Liver (tissue), 3 donors: ENCODE measurements at regions not wholly inside any gene's neighbourhood (a gene's known extent, or its start where the extent isn't known, plus 50 kb on each side); places are given as distances from the start of the nearest gene placed in this dataset.

Experiments
- CTCF ChIP-seq: fragments of 150-350 bp; IDR thresholded peaks from 2 replicates; pipeline ENCODE4 v1.5.1; 2017; ENCODE audit warnings: improper control_type of control experiment, low read depth, low read length; ENCODE audit not compliant: missing input control
- FOXA2 ChIP-seq: IDR thresholded peaks from 2 replicates; pipeline ENCODE4 v1.6.1; 2016; ENCODE audit warnings: antibody characterized with exemption
- HNF4A ChIP-seq, 2 donors: conservative IDR thresholded peaks; 2 replicates each; pipeline ENCODE4 v1.6.1; 2016; ENCODE audit warnings: antibody characterized with exemption in 2 of 2, mild to moderate bottlenecking in 2 of 2
- NR2F2 ChIP-seq: IDR thresholded peaks from 2 replicates; pipeline ENCODE4 v1.6.1; 2016; ENCODE audit warnings: antibody characterized with exemption
- RAD21 ChIP-seq, 2 donors: IDR thresholded peaks; 2 replicates each; pipeline ENCODE4 v1.6.1; 2016; ENCODE audit warnings: antibody characterized with exemption in 2 of 2, mild to moderate bottlenecking in 2 of 2
- REST ChIP-seq: IDR thresholded peaks from 2 replicates; pipeline ENCODE4 v1.6.1; 2016; ENCODE audit warnings: antibody characterized with exemption, mild to moderate bottlenecking
- RXRA ChIP-seq, 2 donors: IDR thresholded peaks; 2 replicates each; pipeline ENCODE4 v1.6.1; 2017 to 2018; ENCODE audit warnings: antibody characterized with exemption in 2 of 2, mild to moderate bottlenecking in 1 of 2
- SP1 ChIP-seq: IDR thresholded peaks from 2 replicates; pipeline ENCODE4 v1.6.1; 2018; ENCODE audit warnings: antibody characterized with exemption, mild to moderate bottlenecking
- TAF1 ChIP-seq: conservative IDR thresholded peaks from 2 replicates; pipeline ENCODE4 v1.6.1; 2016; ENCODE audit warnings: antibody characterized with exemption, mild to moderate bottlenecking
- YY1 ChIP-seq: IDR thresholded peaks from 2 replicates; pipeline ENCODE4 v1.6.1; 2016; ENCODE audit warnings: antibody characterized with exemption, mild to moderate bottlenecking
- TF ChIP-seq, protein P1 (sequence below): IDR thresholded peaks from 2 replicates; pipeline ENCODE4 v1.6.1; 2016; ENCODE audit warnings: antibody characterized with exemption
- TF ChIP-seq, protein P2 (sequence below): IDR thresholded peaks from 2 replicates; pipeline ENCODE4 v1.6.1; 2016; ENCODE audit warnings: antibody characterized with exemption
- TF ChIP-seq, protein P3 (sequence below): IDR thresholded peaks from 2 replicates; pipeline ENCODE4 v1.6.1; 2016; ENCODE audit warnings: antibody characterized with exemption
- donor health status: healthy.
- donor health status: healthy.

DNA sequence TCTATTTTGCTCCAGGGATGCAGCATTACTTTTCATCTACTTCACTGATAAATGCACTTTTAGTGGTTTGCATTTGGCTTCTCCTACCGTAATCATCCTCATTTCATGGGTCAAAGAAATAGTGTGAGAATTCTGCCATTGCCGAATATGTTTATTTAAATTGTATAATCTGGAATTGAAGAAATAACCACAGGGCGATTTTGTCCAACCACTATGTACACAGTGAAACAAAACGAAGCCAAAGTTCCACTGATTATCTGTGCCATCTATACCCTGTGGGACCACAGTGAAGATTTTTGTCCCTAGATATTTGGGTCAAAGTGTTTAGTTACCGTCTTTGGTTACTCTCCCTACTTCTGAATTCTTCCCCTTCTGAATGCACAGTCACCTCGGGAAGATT is 888.6 kb upstream of the NRXN1 start:
- TF ChIP-seq CTCF (no peak), RAD21 (IDR thresholded peaks at IDR 0.05) (no peak), RXRA (IDR thresholded peaks at IDR 0.05) (no peak), SP1 (no peak), REST (no peak), FOXA2 (no peak), TAF1 (no peak), HNF4A (conservative IDR thresholded peaks at IDR 0.05) (no peak), YY1 (no peak), NR2F2 (no peak)
- TF ChIP-seq, protein P1, sequence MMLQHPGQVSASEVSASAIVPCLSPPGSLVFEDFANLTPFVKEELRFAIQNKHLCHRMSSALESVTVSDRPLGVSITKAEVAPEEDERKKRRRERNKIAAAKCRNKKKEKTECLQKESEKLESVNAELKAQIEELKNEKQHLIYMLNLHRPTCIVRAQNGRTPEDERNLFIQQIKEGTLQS: no peak
- TF ChIP-seq, protein P2, sequence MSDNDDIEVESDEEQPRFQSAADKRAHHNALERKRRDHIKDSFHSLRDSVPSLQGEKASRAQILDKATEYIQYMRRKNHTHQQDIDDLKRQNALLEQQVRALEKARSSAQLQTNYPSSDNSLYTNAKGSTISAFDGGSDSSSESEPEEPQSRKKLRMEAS: no peak
- TF ChIP-seq, protein P3, sequence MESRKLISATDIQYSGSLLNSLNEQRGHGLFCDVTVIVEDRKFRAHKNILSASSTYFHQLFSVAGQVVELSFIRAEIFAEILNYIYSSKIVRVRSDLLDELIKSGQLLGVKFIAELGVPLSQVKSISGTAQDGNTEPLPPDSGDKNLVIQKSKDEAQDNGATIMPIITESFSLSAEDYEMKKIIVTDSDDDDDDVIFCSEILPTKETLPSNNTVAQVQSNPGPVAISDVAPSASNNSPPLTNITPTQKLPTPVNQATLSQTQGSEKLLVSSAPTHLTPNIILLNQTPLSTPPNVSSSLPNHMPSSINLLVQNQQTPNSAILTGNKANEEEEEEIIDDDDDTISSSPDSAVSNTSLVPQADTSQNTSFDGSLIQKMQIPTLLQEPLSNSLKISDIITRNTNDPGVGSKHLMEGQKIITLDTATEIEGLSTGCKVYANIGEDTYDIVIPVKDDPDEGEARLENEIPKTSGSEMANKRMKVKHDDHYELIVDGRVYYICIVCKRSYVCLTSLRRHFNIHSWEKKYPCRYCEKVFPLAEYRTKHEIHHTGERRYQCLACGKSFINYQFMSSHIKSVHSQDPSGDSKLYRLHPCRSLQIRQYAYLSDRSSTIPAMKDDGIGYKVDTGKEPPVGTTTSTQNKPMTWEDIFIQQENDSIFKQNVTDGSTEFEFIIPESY: no peak
